ENCODE measurements at regions not wholly inside any gene's neighbourhood (a gene's known extent, or its start where the extent isn't known, plus 50 kb on each side); places are given as distances from the start of the nearest gene placed in this dataset.
"Not testable (repeated sequence)": the region's sequence is repeated elsewhere in the genome, so short reads cannot be mapped to it uniquely, and the experiment has no call there.

- DNase-seq (ENCODE audit: low read depth) = no peak
- TF ChIP-seq CTCF (conservative IDR thresholded peaks at IDR 0.05; ENCODE audit: low read depth, low read length) = no peak
- H3K4me3 ChIP-seq (ENCODE audit: low read depth, low read length) = no peak overlapping the region
These were observed 431.4 kb downstream of the ACTR3B start for GRCh38 chr7:153190986-153191385.

- no peak overlapping the region for H3K4me3 ChIP-seq (ENCODE audit: low read depth, low read length)
- DNase-seq (ENCODE audit: low read depth) = no peak
- TF ChIP-seq CTCF (conservative IDR thresholded peaks at IDR 0.05; ENCODE audit: low read depth, low read length) = peak; percentile 51
These were observed 433.6 kb downstream of the ACTR3B start for GRCh38 chr7:153193144-153193595.

- H3K4me3 ChIP-seq (ENCODE audit: low read depth, low read length) = no peak overlapping the region
- no peak for DNase-seq (ENCODE audit: low read depth)
- TF ChIP-seq CTCF (conservative IDR thresholded peaks at IDR 0.05; ENCODE audit: low read depth, low read length) = no peak
These were observed 457.5 kb downstream of the ACTR3B start for GRCh38 chr7:153217032-153217431.

GRCh38 chr7:153224890-153225289 lies 465.3 kb downstream of the ACTR3B start:
- no peak for DNase-seq (ENCODE audit: low read depth)
- no peak for TF ChIP-seq CTCF (conservative IDR thresholded peaks at IDR 0.05; ENCODE audit: low read depth, low read length)
- H3K4me3 ChIP-seq (ENCODE audit: low read depth, low read length) = no peak overlapping the region

- DNase-seq (ENCODE audit: low read depth) = not testable (repeated sequence)
These were observed 485.6 kb downstream of the ACTR3B start for GRCh38 chr7:153245136-153245535.

GRCh38 chr7:153245809-153246208 lies 486.3 kb downstream of the ACTR3B start:
- H3K4me3 ChIP-seq (ENCODE audit: low read depth, low read length) = no peak overlapping the region
- no peak for DNase-seq (ENCODE audit: low read depth)
- no peak for TF ChIP-seq CTCF (conservative IDR thresholded peaks at IDR 0.05; ENCODE audit: low read depth, low read length)

More at GRCh38 chr7:153245136-153245535, 485.6 kb downstream of the ACTR3B start:
- H3K4me3 ChIP-seq (ENCODE audit: low read depth, low read length) = not testable (repeated sequence)

GRCh38 chr7:153247926-153248325 lies 488.4 kb downstream of the ACTR3B start:
- DNase-seq (ENCODE audit: low read depth) = no peak
- TF ChIP-seq CTCF (conservative IDR thresholded peaks at IDR 0.05; ENCODE audit: low read depth, low read length) = no peak

More at GRCh38 chr7:153247926-153248325, 488.4 kb downstream of the ACTR3B start:
- H3K4me3 ChIP-seq (ENCODE audit: low read depth, low read length) = no peak overlapping the region
